ENCODE measurements at regions not wholly inside any gene's neighbourhood (a gene's known extent, or its start where the extent isn't known, plus 50 kb on each side); places are given as distances from the start of the nearest gene placed in this dataset.

GRCh38 chr11:92643827-92644226, 325.6 kb upstream of the MTNR1B start:
- H3K79me2 ChIP-seq (ENCODE audit: insufficient read depth), result no peaks in the 10 kb centered on the region
- in situ Hi-C loops (cut with MboI), result no loop called here

GRCh38 chr11:92644595-92645445, 324.6 kb upstream of the MTNR1B start:
- H3K9ac ChIP-seq, result no peak overlapping the region
- H3F3A ChIP-seq (ENCODE audit: insufficient read depth), result no peaks in the 10 kb centered on the region
- no peaks in the 10 kb centered on the region for H3K9me2 ChIP-seq (ENCODE audit: insufficient read depth)
- H3K4me1 ChIP-seq (ENCODE audit: insufficient read depth), result no peaks in the 10 kb centered on the region
- 26 to 31% methylated on average over 10 of the region's 10 CpGs for WGBS, 2 experiments (ENCODE audit: low coverage in 1 of 2, low lambda C conversion rate in 2 of 2, missing lambda C conversion rate in 2 of 2)
- no peaks in the 10 kb centered on the region for H4K20me1 ChIP-seq (ENCODE audit: insufficient read depth)
- H3K27ac ChIP-seq, result no peak overlapping the region
- H3K4me3 ChIP-seq, result no peak overlapping the region
- no peaks in the 10 kb centered on the region for H3K9me3 ChIP-seq (ENCODE audit: low read depth)
- H2AFZ ChIP-seq, result no peak overlapping the region
- TF ChIP-seq EZH2phosphoT487 (IDR thresholded peaks at IDR 0.05; ENCODE audit: insufficient read depth, low read depth), result no peak
- no peak for TF ChIP-seq EZH2 (IDR thresholded peaks at IDR 0.05; ENCODE audit: insufficient read depth, poor library complexity, severe bottlenecking)
- in situ Hi-C loops (cut with MboI), result no loop called here
- no peaks in the 10 kb centered on the region for H3K79me2 ChIP-seq (ENCODE audit: insufficient read depth)
- no peak overlapping the region for H3K4me2 ChIP-seq (ENCODE audit: unreplicated experiment)
- no peak for DNase-seq
- H3K36me3 ChIP-seq (ENCODE audit: low read depth), result no peaks in the 10 kb centered on the region
- 0 out of 2 replicates have a peak, but pooled peaks cover 2% of the 10 kb centered on the region for H3K27me3 ChIP-seq (replicated peaks; ENCODE audit: insufficient read depth)

More at GRCh38 chr11:92643827-92644226, 325.6 kb upstream of the MTNR1B start:
- no peaks in the 10 kb centered on the region for H3K9me2 ChIP-seq (ENCODE audit: insufficient read depth)
- no peak for DNase-seq
- H4K20me1 ChIP-seq (ENCODE audit: insufficient read depth), result no peaks in the 10 kb centered on the region
- no peaks in the 10 kb centered on the region for H3K27me3 ChIP-seq (replicated peaks; ENCODE audit: insufficient read depth)
- H3K36me3 ChIP-seq (ENCODE audit: low read depth), result no peaks in the 10 kb centered on the region
- H3K9me3 ChIP-seq (ENCODE audit: low read depth), result no peaks in the 10 kb centered on the region
- no peak overlapping the region for H3K9ac ChIP-seq
- TF ChIP-seq EZH2phosphoT487 (IDR thresholded peaks at IDR 0.05; ENCODE audit: insufficient read depth, low read depth), result no peak
- TF ChIP-seq EZH2 (IDR thresholded peaks at IDR 0.05; ENCODE audit: insufficient read depth, poor library complexity, severe bottlenecking), result no peak
- H3F3A ChIP-seq (ENCODE audit: insufficient read depth), result no peaks in the 10 kb centered on the region
- H3K27ac ChIP-seq, result no peak overlapping the region
- WGBS, 2 experiments (ENCODE audit: low coverage in 1 of 2, low lambda C conversion rate in 2 of 2, missing lambda C conversion rate in 2 of 2), result 15 to 32% methylated on average over 2 of the region's 2 CpGs
- no peak overlapping the region for H3K4me3 ChIP-seq
- no peak overlapping the region for H2AFZ ChIP-seq
- H3K4me1 ChIP-seq (ENCODE audit: insufficient read depth), result no peaks in the 10 kb centered on the region
- no peak overlapping the region for H3K4me2 ChIP-seq (ENCODE audit: unreplicated experiment)

GRCh38 chr11:92651159-92651558, 318.3 kb upstream of the MTNR1B start:
- no peak overlapping the region for H3K4me2 ChIP-seq (ENCODE audit: unreplicated experiment)
- 0 out of 2 replicates have a peak, but pooled peaks cover 2% of the 10 kb centered on the region for H3K27me3 ChIP-seq (replicated peaks; ENCODE audit: insufficient read depth)
- no peak overlapping the region for H2AFZ ChIP-seq
- H3K79me2 ChIP-seq (ENCODE audit: insufficient read depth), result no peaks in the 10 kb centered on the region
- H4K20me1 ChIP-seq (ENCODE audit: insufficient read depth), result no peaks in the 10 kb centered on the region
- H3K36me3 ChIP-seq (ENCODE audit: low read depth), result no peaks in the 10 kb centered on the region
- TF ChIP-seq EZH2 (IDR thresholded peaks at IDR 0.05; ENCODE audit: insufficient read depth, poor library complexity, severe bottlenecking) (no peak), EZH2phosphoT487 (IDR thresholded peaks at IDR 0.05; ENCODE audit: insufficient read depth, low read depth) (no peak)
- no peaks in the 10 kb centered on the region for H3K4me1 ChIP-seq (ENCODE audit: insufficient read depth)
- 7 to 11% methylated on average over 2 of the region's 2 CpGs for WGBS, 2 experiments (ENCODE audit: low coverage in 1 of 2, low lambda C conversion rate in 2 of 2, missing lambda C conversion rate in 2 of 2)
- H3K27ac ChIP-seq, result no peak overlapping the region
- no peaks in the 10 kb centered on the region for H3F3A ChIP-seq (ENCODE audit: insufficient read depth)
- DNase-seq, result no peak
- no peaks in the 10 kb centered on the region for H3K9me2 ChIP-seq (ENCODE audit: insufficient read depth)
- no peak overlapping the region for H3K4me3 ChIP-seq
- H3K9ac ChIP-seq, result no peak overlapping the region
- H3K9me3 ChIP-seq (ENCODE audit: low read depth), result no peaks in the 10 kb centered on the region
- in situ Hi-C loops (cut with MboI), result no loop called here

GRCh38 chr11:92653454-92653853, 316.0 kb upstream of the MTNR1B start:
- H3K9me3 ChIP-seq (ENCODE audit: low read depth), result no peaks in the 10 kb centered on the region
- in situ Hi-C loops (cut with MboI), result no loop called here
- no peaks in the 10 kb centered on the region for H3K79me2 ChIP-seq (ENCODE audit: insufficient read depth)
- peak; percentile 36 for DNase-seq
- TF ChIP-seq EZH2 (IDR thresholded peaks at IDR 0.05; ENCODE audit: insufficient read depth, poor library complexity, severe bottlenecking) (no peak), EZH2phosphoT487 (IDR thresholded peaks at IDR 0.05; ENCODE audit: insufficient read depth, low read depth) (no peak)
- no peaks in the 10 kb centered on the region for H3K9me2 ChIP-seq (ENCODE audit: insufficient read depth)
- H3K4me1 ChIP-seq (ENCODE audit: insufficient read depth), result no peaks in the 10 kb centered on the region
- H3K27me3 ChIP-seq (replicated peaks; ENCODE audit: insufficient read depth), result 0 out of 2 replicates have a peak, but pooled peaks cover 2% of the 10 kb centered on the region
- H3K4me2 ChIP-seq (ENCODE audit: unreplicated experiment), result no peak overlapping the region
- H3K9ac ChIP-seq, result no peak overlapping the region
- no peak overlapping the region for H3K4me3 ChIP-seq
- H4K20me1 ChIP-seq (ENCODE audit: insufficient read depth), result no peaks in the 10 kb centered on the region
- no peak overlapping the region for H2AFZ ChIP-seq
- no peak overlapping the region for H3K27ac ChIP-seq
- H3F3A ChIP-seq (ENCODE audit: insufficient read depth), result no peaks in the 10 kb centered on the region
- no peaks in the 10 kb centered on the region for H3K36me3 ChIP-seq (ENCODE audit: low read depth)

All from GM23248 (cell line).